B cell (primary cell): ENCODE measurements at regions not wholly inside any gene's neighbourhood (a gene's known extent, or its start where the extent isn't known, plus 50 kb on each side); places are given as distances from the start of the nearest gene placed in this dataset.

ENCODE experiments used
- EZH2 ChIP-seq: IDR thresholded peaks from 2 replicates; pipeline ENCODE4 v1.6.1; 2012; ENCODE audit warnings: borderline replicate concordance, low read depth, mild to moderate bottlenecking, moderate library complexity, low read length; ENCODE audit not compliant: insufficient read depth, poor library complexity, severe bottlenecking
- TF ChIP-seq, protein P1 (sequence below): fragments of 200-600 bp; IDR thresholded peaks from one replicate; pipeline ENCODE4 v1.8.0; 2022; ENCODE audit warnings: antibody characterized with exemption, mild to moderate bottlenecking

DNA sequence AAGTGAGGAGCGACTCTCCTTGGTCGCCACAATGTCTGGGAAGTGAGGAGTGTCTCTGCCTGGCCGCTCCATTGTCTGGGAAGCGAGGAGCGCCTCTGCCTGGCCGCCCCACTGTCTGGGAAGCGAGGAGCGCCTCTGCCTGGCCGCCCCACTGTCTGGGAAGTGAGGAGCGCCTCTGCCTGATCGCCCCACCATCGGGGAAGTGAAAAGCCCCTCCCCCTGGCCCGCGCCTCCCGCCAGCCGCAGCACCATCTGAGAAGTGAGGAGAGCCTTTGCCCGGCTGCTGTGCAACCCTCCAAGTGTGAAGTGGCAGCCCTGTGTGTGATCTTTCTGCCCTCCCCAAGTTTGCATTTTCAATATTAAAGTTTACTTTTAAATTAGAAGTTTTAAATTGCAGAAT lies 95.0 kb upstream of the PPP2R5A start:
- TF ChIP-seq, protein P1, sequence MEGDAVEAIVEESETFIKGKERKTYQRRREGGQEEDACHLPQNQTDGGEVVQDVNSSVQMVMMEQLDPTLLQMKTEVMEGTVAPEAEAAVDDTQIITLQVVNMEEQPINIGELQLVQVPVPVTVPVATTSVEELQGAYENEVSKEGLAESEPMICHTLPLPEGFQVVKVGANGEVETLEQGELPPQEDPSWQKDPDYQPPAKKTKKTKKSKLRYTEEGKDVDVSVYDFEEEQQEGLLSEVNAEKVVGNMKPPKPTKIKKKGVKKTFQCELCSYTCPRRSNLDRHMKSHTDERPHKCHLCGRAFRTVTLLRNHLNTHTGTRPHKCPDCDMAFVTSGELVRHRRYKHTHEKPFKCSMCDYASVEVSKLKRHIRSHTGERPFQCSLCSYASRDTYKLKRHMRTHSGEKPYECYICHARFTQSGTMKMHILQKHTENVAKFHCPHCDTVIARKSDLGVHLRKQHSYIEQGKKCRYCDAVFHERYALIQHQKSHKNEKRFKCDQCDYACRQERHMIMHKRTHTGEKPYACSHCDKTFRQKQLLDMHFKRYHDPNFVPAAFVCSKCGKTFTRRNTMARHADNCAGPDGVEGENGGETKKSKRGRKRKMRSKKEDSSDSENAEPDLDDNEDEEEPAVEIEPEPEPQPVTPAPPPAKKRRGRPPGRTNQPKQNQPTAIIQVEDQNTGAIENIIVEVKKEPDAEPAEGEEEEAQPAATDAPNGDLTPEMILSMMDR: no peak
- TF ChIP-seq EZH2: no peak
